SK-N-SH treated with all-trans-retinoic acid at 6 μM for 48 hours (cell line): ENCODE measurements at regions not wholly inside any gene's neighbourhood (a gene's known extent, or its start where the extent isn't known, plus 50 kb on each side); places are given as distances from the start of the nearest gene placed in this dataset.

Source experiments
- ATAC-seq: fragments of 200-7000 bp; cut with Tn5 transposase; 3 replicates; pipeline ENCODE4 v1.9.1; 2020; ENCODE audit warnings: mild to moderate bottlenecking, moderate library complexity
- ARNTL ChIP-seq: fragments of 450-650 bp; formaldehyde crosslinking; IDR thresholded peaks from 2 replicates; pipeline ENCODE4 v1.5.0; 2020; ENCODE audit warnings: low read depth, mild to moderate bottlenecking, moderate library complexity, borderline replicate concordance
- BACH2 ChIP-seq: fragments of 250-450 bp; sonication (Bioruptor Pico); IDR thresholded peaks from 2 replicates; pipeline ENCODE4 v1.9.0; 2021; ENCODE audit warnings: mild to moderate bottlenecking, borderline replicate concordance
- CSDC2 ChIP-seq: fragments of 250-450 bp; sonication (Bioruptor Pico); IDR thresholded peaks from 2 replicates; pipeline ENCODE4 v1.5.0; 2020; ENCODE audit warnings: mild to moderate bottlenecking, moderate library complexity
- CSRNP3 ChIP-seq: fragments of 250-450 bp; sonication (Bioruptor Pico); IDR thresholded peaks from 2 replicates; pipeline ENCODE4 v1.5.1; 2021; ENCODE audit warnings: mild to moderate bottlenecking, moderate library complexity
- ESRRG ChIP-seq: fragments of 250-450 bp; sonication (Bioruptor Pico); IDR thresholded peaks from 2 replicates; pipeline ENCODE4 v1.6.1; 2021; ENCODE audit warnings: mild to moderate bottlenecking
- GLIS3 ChIP-seq: fragments of 250-450 bp; sonication (Bioruptor Pico); IDR thresholded peaks from 2 replicates; pipeline ENCODE4 v1.5.0; 2020; ENCODE audit warnings: mild to moderate bottlenecking, moderate library complexity
- ISL1 ChIP-seq: fragments of 250-450 bp; sonication (Bioruptor Pico); IDR thresholded peaks from 2 replicates; pipeline ENCODE4 v2.1.2; 2022; ENCODE audit warnings: mild to moderate bottlenecking, moderate library complexity
- OSR1 ChIP-seq: fragments of 250-450 bp; sonication (Bioruptor Pico); IDR thresholded peaks from 2 replicates; pipeline ENCODE4 v1.8.0; 2022; ENCODE audit warnings: moderate library complexity, mild to moderate bottlenecking, inconsistent platforms
- PATZ1 ChIP-seq: fragments of 250-450 bp; sonication (Bioruptor Pico); IDR thresholded peaks from 2 replicates; pipeline ENCODE4 v1.8.0; 2020; ENCODE audit warnings: mild to moderate bottlenecking, moderate library complexity, borderline replicate concordance
- POU6F1 ChIP-seq: fragments of 250-450 bp; sonication (Bioruptor Pico); IDR thresholded peaks from 2 replicates; pipeline ENCODE4 v1.8.0; 2021; ENCODE audit warnings: low read depth, mild to moderate bottlenecking, moderate library complexity, borderline replicate concordance
- PPARA ChIP-seq: fragments of 250-450 bp; sonication (Bioruptor Pico); IDR thresholded peaks from 2 replicates; pipeline ENCODE4 v1.5.0; 2020; ENCODE audit warnings: mild to moderate bottlenecking, borderline replicate concordance
- RARB ChIP-seq: fragments of 250-450 bp; sonication (Bioruptor Pico); IDR thresholded peaks from 2 replicates; pipeline ENCODE4 v1.8.0; 2021; ENCODE audit warnings: mild to moderate bottlenecking, moderate library complexity
- SNAI2 ChIP-seq: fragments of 250-450 bp; sonication (Bioruptor Pico); IDR thresholded peaks from 2 replicates; pipeline ENCODE4 v1.5.0; 2020; ENCODE audit warnings: mild to moderate bottlenecking, moderate library complexity
- TCF4 ChIP-seq: fragments of 250-450 bp; sonication (Bioruptor Pico); IDR thresholded peaks from 2 replicates; pipeline ENCODE4 v1.8.0; 2021; ENCODE audit warnings: mild to moderate bottlenecking, moderate library complexity, borderline replicate concordance
- TOX ChIP-seq: fragments of 250-450 bp; sonication (Bioruptor Pico); IDR thresholded peaks from 2 replicates; pipeline ENCODE4 v1.8.0; 2021; ENCODE audit warnings: mild to moderate bottlenecking, moderate library complexity, borderline replicate concordance
- TSHZ2 ChIP-seq: fragments of 250-450 bp; sonication (Bioruptor Pico); IDR thresholded peaks from 2 replicates; pipeline ENCODE4 v1.5.0; 2020; ENCODE audit warnings: mild to moderate bottlenecking, moderate library complexity
- ZC3H10 ChIP-seq: fragments of 250-450 bp; sonication (Bioruptor Pico); IDR thresholded peaks from 2 replicates; pipeline ENCODE4 v1.5.1; 2021; ENCODE audit warnings: mild to moderate bottlenecking, moderate library complexity
- ZFP3 ChIP-seq: fragments of 250-450 bp; sonication (Bioruptor Pico); IDR thresholded peaks from 2 replicates; pipeline ENCODE4 v1.5.0; 2020; ENCODE audit warnings: mild to moderate bottlenecking, moderate library complexity
- ZFP30 ChIP-seq: fragments of 450-650 bp; formaldehyde crosslinking; IDR thresholded peaks from 2 replicates; pipeline ENCODE4 v1.5.0; 2022; ENCODE audit warnings: mild to moderate bottlenecking, moderate library complexity
- ZNF565 ChIP-seq: fragments of 450-650 bp; formaldehyde crosslinking; conservative IDR thresholded peaks from 2 replicates; pipeline ENCODE4 v1.5.0; 2020; ENCODE audit warnings: low read depth, mild to moderate bottlenecking, moderate library complexity
- ZNF70 ChIP-seq: fragments of 450-650 bp; formaldehyde crosslinking; IDR thresholded peaks from 2 replicates; pipeline ENCODE4 v1.5.0; 2020; ENCODE audit warnings: mild to moderate bottlenecking, moderate library complexity
- ZNF8 ChIP-seq: fragments of 450-650 bp; formaldehyde crosslinking; IDR thresholded peaks from 2 replicates; pipeline ENCODE4 v1.5.0; 2020; ENCODE audit warnings: mild to moderate bottlenecking, moderate library complexity

DNA sequence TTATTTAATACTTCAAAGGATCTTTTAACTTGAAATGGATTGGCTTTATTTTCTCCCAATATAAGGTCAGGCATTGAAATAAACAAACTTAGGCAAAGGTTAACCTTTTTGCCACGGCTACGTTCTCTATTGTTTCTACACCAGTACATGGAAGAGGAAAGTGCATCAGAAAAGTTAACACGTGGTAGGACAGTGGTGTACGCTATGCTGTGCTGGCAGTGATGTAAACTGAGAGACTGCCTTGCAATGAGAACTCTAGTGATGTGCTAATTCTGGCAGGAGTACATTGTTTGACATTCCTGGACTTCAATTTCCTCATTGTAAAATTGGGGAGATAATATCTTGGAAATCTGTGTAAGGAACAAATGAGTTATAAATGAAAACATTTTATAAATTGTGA lies 208.2 kb downstream of the TMA16 start (continued):
- no peak for TF ChIP-seq TSHZ2
- TF ChIP-seq CSDC2, result no peak
- TF ChIP-seq ARNTL (CRISPR knock-in tag), result no peak
- no peak for TF ChIP-seq ESRRG (CRISPR knock-in tag)
- TF ChIP-seq TCF4 (CRISPR knock-in tag), result no peak

DNA sequence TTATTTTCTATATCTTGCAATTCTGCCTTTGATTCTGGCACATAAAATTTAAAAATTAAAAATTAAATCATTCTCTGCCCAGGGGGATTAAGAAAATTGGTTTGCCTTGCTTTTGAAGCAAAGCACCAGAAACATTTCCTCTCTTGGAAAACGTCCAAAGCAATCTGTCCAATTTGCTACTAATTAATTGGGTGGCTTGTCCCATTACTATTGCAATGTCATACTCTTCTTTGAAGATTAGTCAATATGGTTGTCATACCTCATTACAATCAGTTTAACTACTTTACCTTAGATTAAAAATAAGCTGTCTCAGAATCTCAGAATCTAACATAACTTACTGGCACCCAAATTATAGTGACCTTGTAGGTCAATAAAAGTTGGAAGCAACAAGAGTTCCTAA lies 208.8 kb downstream of the TMA16 start:
- no peak for TF ChIP-seq ZFP3 (CRISPR knock-in tag)
- no peak for TF ChIP-seq RARB (CRISPR knock-in tag)
- TF ChIP-seq, all 23 proteins: peak for 0
- ATAC-seq, result no peak

DNA sequence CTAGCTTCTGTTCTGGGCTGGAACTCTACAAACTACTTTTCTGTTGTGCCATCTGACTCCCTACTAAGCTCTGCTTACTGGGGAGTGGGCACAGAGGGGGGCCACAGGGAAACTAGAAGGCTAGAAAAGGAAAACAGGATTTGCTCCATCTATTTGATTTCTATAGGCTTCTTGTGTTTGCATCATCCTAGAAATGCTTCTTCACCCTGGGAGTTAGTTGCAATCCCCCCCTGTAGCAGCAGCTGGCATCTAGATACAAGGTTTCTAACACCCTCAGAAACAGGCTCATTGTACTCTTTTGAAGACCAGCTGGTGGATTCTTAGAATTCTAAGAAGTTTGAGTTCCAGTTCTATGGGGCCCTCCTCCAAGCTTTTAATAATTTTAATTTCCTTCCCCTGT lies 213.4 kb downstream of the TMA16 start:
- no peak for ATAC-seq
- TF ChIP-seq TCF4 (CRISPR knock-in tag) (no peak), RARB (CRISPR knock-in tag) (no peak), ZFP3 (CRISPR knock-in tag) (no peak), ZFP30 (CRISPR knock-in tag) (no peak), POU6F1 (CRISPR knock-in tag) (no peak), ZC3H10 (CRISPR knock-in tag) (no peak), GLIS3 (CRISPR knock-in tag) (no peak), CSRNP3 (no peak), ZNF70 (no peak), ESRRG (CRISPR knock-in tag) (no peak)

DNA sequence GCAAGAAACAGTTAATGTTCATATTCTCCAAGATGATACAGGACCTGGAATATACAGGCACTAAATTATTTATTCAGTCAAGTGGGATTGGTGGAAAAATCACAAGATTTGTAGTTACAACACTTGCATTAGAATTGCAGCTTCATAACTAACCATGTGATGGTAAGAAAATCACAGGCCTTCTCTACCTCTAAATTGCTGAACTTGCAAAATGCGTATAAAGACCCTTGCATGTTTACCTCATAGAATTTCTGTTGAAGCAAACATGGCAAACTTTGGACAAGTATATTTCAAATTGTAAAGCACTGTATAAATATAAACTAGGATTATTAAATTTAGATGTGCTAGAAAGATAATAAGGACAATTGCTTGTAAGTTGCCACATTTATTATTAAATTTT lies 215.1 kb downstream of the TMA16 start:
- ATAC-seq, result no peak

DNA sequence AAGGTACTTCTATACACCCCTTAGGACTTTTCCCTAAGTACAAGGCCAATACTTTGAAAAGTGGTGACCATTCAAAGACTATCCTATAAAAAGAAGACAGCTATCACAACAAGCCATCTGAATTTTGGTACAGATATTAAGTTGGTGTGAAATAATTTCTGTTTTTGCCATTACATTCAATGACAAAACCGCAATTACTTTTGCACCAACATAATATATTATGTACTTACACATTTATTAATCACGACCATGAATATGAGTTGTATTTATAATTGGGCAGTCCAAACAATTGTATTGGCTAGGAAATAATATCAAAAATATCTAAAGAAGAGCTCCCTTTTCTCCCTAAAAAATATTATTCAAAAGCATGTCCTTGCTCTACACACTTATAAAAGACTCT lies 215.7 kb downstream of the TMA16 start:
- no peak for ATAC-seq
- TF ChIP-seq PATZ1 (CRISPR knock-in tag) (no peak), TOX (CRISPR knock-in tag) (no peak), SNAI2 (no peak), ZFP3 (CRISPR knock-in tag) (no peak), PPARA (CRISPR knock-in tag) (no peak), ESRRG (CRISPR knock-in tag) (no peak), POU6F1 (CRISPR knock-in tag) (no peak), GLIS3 (CRISPR knock-in tag) (no peak), TSHZ2 (no peak), ZNF70 (no peak), ISL1 (CRISPR knock-in tag) (no peak), CSDC2 (no peak), RARB (CRISPR knock-in tag) (no peak), ZC3H10 (CRISPR knock-in tag) (no peak), OSR1 (no peak), ZNF8 (CRISPR knock-in tag) (no peak), ZNF565 (CRISPR knock-in tag) (no peak), BACH2 (no peak), ARNTL (CRISPR knock-in tag) (no peak)

More for the DNA sequence above, 215.1 kb downstream of the TMA16 start:
- TF ChIP-seq ARNTL (CRISPR knock-in tag) (no peak), ZFP3 (CRISPR knock-in tag) (no peak), ESRRG (CRISPR knock-in tag) (no peak)
